DOHH2 (cell line): ENCODE measurements at regions not wholly inside any gene's neighbourhood (a gene's known extent, or its start where the extent isn't known, plus 50 kb on each side); places are given as distances from the start of the nearest gene placed in this dataset.

Experiments used
- CTCF ChIP-seq: fragments of 200-600 bp; sonication (generic); IDR thresholded peaks from one replicate; pipeline ENCODE4 v1.5.1; 2014; ENCODE audit warnings: antibody characterized with exemption, mild to moderate bottlenecking, low read depth, low read length; ENCODE audit not compliant: poor library complexity, severe bottlenecking
- EZH2phosphoT487 ChIP-seq: fragments of 200-600 bp; sonication (generic); IDR thresholded peaks from 2 replicates; pipeline ENCODE4 v1.6.1; 2017; ENCODE audit warnings: borderline replicate concordance, mild to moderate bottlenecking, antibody characterized with exemption, low read length, moderate library complexity, mixed read lengths

GRCh38 chr2:181145645-181146044 lies 165.2 kb downstream of the UBE2E3 start:
- TF ChIP-seq CTCF (no peak), EZH2phosphoT487 (no peak)
